MM.1S (cell line): ENCODE measurements at regions not wholly inside any gene's neighbourhood (a gene's known extent, or its start where the extent isn't known, plus 50 kb on each side); places are given as distances from the start of the nearest gene placed in this dataset.

Source experiments
- DNase-seq: peaks from one replicate; pipeline ENCODE4 v3.0.0-alpha.2; 2015
- H2AFZ ChIP-seq: fragments of 300-600 bp; sonication (generic); 2 replicates; pipeline ENCODE4 v1.6.0; 2016; ENCODE audit warnings: antibody characterized with exemption, low read length
- H3F3A ChIP-seq: fragments of 300-600 bp; sonication (generic); 2 replicates; pipeline ENCODE4 v1.6.1; 2016; ENCODE audit warnings: mild to moderate bottlenecking, antibody characterized with exemption, low read length, moderate library complexity, mixed read lengths; ENCODE audit not compliant: insufficient read depth
- H3K27ac ChIP-seq: fragments of 300-600 bp; sonication (generic); 2 replicates; pipeline ENCODE4 v1.5.1; 2016; ENCODE audit warnings: mild to moderate bottlenecking, low read length
- H3K27me3 ChIP-seq: fragments of 300-600 bp; sonication (generic); replicated peaks from 2 replicates; pipeline ENCODE4 v1.6.0; 2016; ENCODE audit warnings: low read length; ENCODE audit not compliant: insufficient read depth
- H3K36me3 ChIP-seq: fragments of 300-600 bp; sonication (generic); replicated peaks from 2 replicates; pipeline ENCODE4 v1.6.1; 2016; ENCODE audit warnings: mild to moderate bottlenecking, low read length, mixed read lengths; ENCODE audit not compliant: insufficient read depth
- H3K4me1 ChIP-seq: fragments of 300-600 bp; sonication (generic); 2 replicates; pipeline ENCODE4 v1.6.1; 2016; ENCODE audit warnings: low read length, mixed read lengths
- H3K4me2 ChIP-seq: fragments of 300-600 bp; sonication (generic); 2 replicates; pipeline ENCODE4 v1.6.0; 2016; ENCODE audit warnings: low read depth, low read length
- H3K4me3 ChIP-seq: fragments of 300-600 bp; sonication (generic); 2 replicates; pipeline ENCODE4 v1.5.1; 2016; ENCODE audit warnings: low read length, mixed read lengths
- H3K79me2 ChIP-seq: fragments of 300-600 bp; sonication (generic); 2 replicates; pipeline ENCODE4 v1.6.1; 2016; ENCODE audit warnings: mixed run types, low read length, mixed read lengths
- H3K9ac ChIP-seq: fragments of 300-600 bp; sonication (generic); 2 replicates; pipeline ENCODE4 v1.6.1; 2016; ENCODE audit warnings: low read length, mixed read lengths
- H3K9me2 ChIP-seq: fragments of 300-600 bp; sonication (generic); replicated peaks from 2 replicates; pipeline ENCODE4 v1.6.1; 2016; ENCODE audit warnings: mild to moderate bottlenecking, low read length, mixed read lengths; ENCODE audit not compliant: insufficient read depth
- H3K9me3 ChIP-seq: fragments of 300-600 bp; sonication (generic); replicated peaks from 2 replicates; pipeline ENCODE4 v1.6.1; 2016; ENCODE audit warnings: mild to moderate bottlenecking, low read length, mixed read lengths; ENCODE audit not compliant: insufficient read depth
- H4K20me1 ChIP-seq: fragments of 300-600 bp; sonication (generic); 2 replicates; pipeline ENCODE4 v1.6.1; 2016; ENCODE audit warnings: mild to moderate bottlenecking, low read length, moderate library complexity, mixed read lengths; ENCODE audit not compliant: insufficient read depth
- CTCF ChIP-seq: fragments of 300-600 bp; sonication (generic); IDR thresholded peaks from 2 replicates; pipeline ENCODE4 v1.5.1; 2016; ENCODE audit warnings: antibody characterized with exemption, low read length, mixed read lengths
- EZH2 ChIP-seq: fragments of 300-600 bp; sonication (generic); optimal IDR thresholded peaks from 2 replicates; pipeline ENCODE3; 2017; ENCODE audit warnings: low read depth, mild to moderate bottlenecking, antibody characterized with exemption, low read length, mixed read lengths
- EZH2phosphoT487 ChIP-seq: fragments of 300-600 bp; sonication (generic); IDR thresholded peaks from 2 replicates; pipeline ENCODE4 v1.6.1; 2018; ENCODE audit warnings: antibody characterized with exemption, low read length

DNA sequence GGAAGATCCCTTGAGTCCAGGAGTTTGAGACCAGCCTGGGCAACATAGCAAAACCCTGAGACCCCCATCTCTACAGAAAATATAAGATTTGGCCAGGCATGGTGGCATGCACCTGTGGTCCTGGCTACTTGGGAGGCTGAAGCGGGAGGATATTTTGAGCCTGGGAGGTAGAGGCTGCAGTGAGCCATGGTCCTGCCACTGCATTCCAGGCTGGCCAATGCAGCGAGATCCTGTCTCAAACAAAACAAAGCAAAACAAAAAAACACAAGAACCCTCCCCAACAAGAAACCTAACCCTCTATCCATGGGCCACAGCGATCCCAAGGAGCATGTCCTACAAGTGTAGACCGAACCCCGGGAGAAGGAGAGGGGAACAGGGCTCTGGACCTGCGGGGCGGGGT lies 133.3 kb downstream of the MGAT5B start:
- no peak for DNase-seq
- Histone ChIP-seq H3K27me3 (no peaks in the 10 kb centered on the region), H3K27ac (no peak overlapping the region), H2AFZ (no peak overlapping the region), H3F3A (peaks cover 12% of the 10 kb centered on the region; the same call in 1 of the 2 replicates), H3K4me1 (peaks cover 20% of the 10 kb centered on the region), H3K36me3 (no peaks in the 10 kb centered on the region), H3K9me3 (no peaks in the 10 kb centered on the region), H3K4me2 (no peak overlapping the region), H4K20me1 (no peaks in the 10 kb centered on the region), H3K9me2 (no peaks in the 10 kb centered on the region), H3K4me3 (no peak overlapping the region), H3K9ac (no peak overlapping the region), H3K79me2 (no peaks in the 10 kb centered on the region)
- no peak for TF ChIP-seq EZH2phosphoT487
- no peak for TF ChIP-seq CTCF
- TF ChIP-seq EZH2, result no peak

GRCh38 chr17:77002103-77003045 lies 134.2 kb downstream of the MGAT5B start:
- no peak for DNase-seq
- TF ChIP-seq EZH2, result no peak
- no peak for TF ChIP-seq CTCF
- TF ChIP-seq EZH2phosphoT487, result no peak
- H3K4me2 ChIP-seq, result no peak overlapping the region

GRCh38 chr17:77003699-77004098 lies 135.5 kb downstream of the MGAT5B start:
- H3K4me3 ChIP-seq, result no peak overlapping the region
- H3K9me2 ChIP-seq, result no peaks in the 10 kb centered on the region
- TF ChIP-seq CTCF (no peak), EZH2phosphoT487 (no peak), EZH2 (no peak)
- H3K4me1 ChIP-seq, result peaks cover 5% of the 10 kb centered on the region
- H3K9me3 ChIP-seq, result no peaks in the 10 kb centered on the region
- H3K36me3 ChIP-seq, result no peaks in the 10 kb centered on the region
- H3K9ac ChIP-seq, result no peak overlapping the region
- H4K20me1 ChIP-seq, result no peaks in the 10 kb centered on the region
- no peak overlapping the region for H3K27ac ChIP-seq
- 0 out of 2 replicates have a peak, but pooled peaks cover 6% of the 10 kb centered on the region for H3K27me3 ChIP-seq
- no peak overlapping the region for H2AFZ ChIP-seq
- H3F3A ChIP-seq, result peaks cover 4% of the 10 kb centered on the region; the same call in 1 of the 2 replicates
- no peak overlapping the region for H3K4me2 ChIP-seq
- no peaks in the 10 kb centered on the region for H3K79me2 ChIP-seq
- DNase-seq, result no peak

More at GRCh38 chr17:77002103-77003045, 134.2 kb downstream of the MGAT5B start:
- Histone ChIP-seq H3K9me2 (no peaks in the 10 kb centered on the region), H3K4me3 (no peak overlapping the region), H3K79me2 (no peaks in the 10 kb centered on the region), H2AFZ (no peak overlapping the region), H3K27ac (no peak overlapping the region), H3F3A (peaks cover 12% of the 10 kb centered on the region; the same call in 1 of the 2 replicates), H3K9ac (no peak overlapping the region), H3K4me1 (peaks cover 17% of the 10 kb centered on the region), H3K9me3 (no peaks in the 10 kb centered on the region), H3K36me3 (no peaks in the 10 kb centered on the region), H3K27me3 (0 out of 2 replicates have a peak, but pooled peaks cover 6% of the 10 kb centered on the region), H4K20me1 (no peaks in the 10 kb centered on the region)
